Panc1 (cell line): ENCODE measurements at regions not wholly inside any gene's neighbourhood (a gene's known extent, or its start where the extent isn't known, plus 50 kb on each side); places are given as distances from the start of the nearest gene placed in this dataset.

ENCODE experiments used
- POLR2AphosphoS5 ChIP-seq: IDR thresholded peaks from 2 replicates; pipeline ENCODE4 v1.6.1; 2012; ENCODE audit warnings: mild to moderate bottlenecking, low read depth, low read length, moderate library complexity
- REST ChIP-seq, 2 experiments: IDR thresholded peaks; 2 replicates each; pipeline ENCODE4 v1.6.1; 2011 to 2012; ENCODE audit warnings: low read depth in 2 of 2, control low read depth in 1 of 2, low read length in 1 of 2, mild to moderate bottlenecking in 1 of 2, moderate library complexity in 1 of 2; ENCODE audit not compliant: insufficient read depth in 1 of 2
- TF ChIP-seq, protein P1 (sequence below): fragments of 450-650 bp; IDR thresholded peaks from 2 replicates; pipeline ENCODE4 v1.5.1; 2017; ENCODE audit warnings: mild to moderate bottlenecking

GRCh38 chr5:166624573-166624972 lies 1666.9 kb upstream of the WWC1 start:
- no peak for TF ChIP-seq POLR2AphosphoS5
- TF ChIP-seq, protein P1, sequence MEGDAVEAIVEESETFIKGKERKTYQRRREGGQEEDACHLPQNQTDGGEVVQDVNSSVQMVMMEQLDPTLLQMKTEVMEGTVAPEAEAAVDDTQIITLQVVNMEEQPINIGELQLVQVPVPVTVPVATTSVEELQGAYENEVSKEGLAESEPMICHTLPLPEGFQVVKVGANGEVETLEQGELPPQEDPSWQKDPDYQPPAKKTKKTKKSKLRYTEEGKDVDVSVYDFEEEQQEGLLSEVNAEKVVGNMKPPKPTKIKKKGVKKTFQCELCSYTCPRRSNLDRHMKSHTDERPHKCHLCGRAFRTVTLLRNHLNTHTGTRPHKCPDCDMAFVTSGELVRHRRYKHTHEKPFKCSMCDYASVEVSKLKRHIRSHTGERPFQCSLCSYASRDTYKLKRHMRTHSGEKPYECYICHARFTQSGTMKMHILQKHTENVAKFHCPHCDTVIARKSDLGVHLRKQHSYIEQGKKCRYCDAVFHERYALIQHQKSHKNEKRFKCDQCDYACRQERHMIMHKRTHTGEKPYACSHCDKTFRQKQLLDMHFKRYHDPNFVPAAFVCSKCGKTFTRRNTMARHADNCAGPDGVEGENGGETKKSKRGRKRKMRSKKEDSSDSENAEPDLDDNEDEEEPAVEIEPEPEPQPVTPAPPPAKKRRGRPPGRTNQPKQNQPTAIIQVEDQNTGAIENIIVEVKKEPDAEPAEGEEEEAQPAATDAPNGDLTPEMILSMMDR = no peak
- TF ChIP-seq REST (IDR thresholded peaks at IDR 0.05; ENCODE audit: insufficient read depth in 1 of 2, low read depth in 2 of 2, low read length in 1 of 2) = no peak
